Testis (tissue), 2 donors: ENCODE measurements at regions not wholly inside any gene's neighbourhood (a gene's known extent, or its start where the extent isn't known, plus 50 kb on each side); places are given as distances from the start of the nearest gene placed in this dataset.

Source experiments
- POLR2A ChIP-seq: fragments of 450-650 bp; IDR thresholded peaks from one replicate; pipeline ENCODE4 v1.6.1; 2017; ENCODE audit warnings: antibody characterized with exemption, mild to moderate bottlenecking, moderate library complexity
- TF ChIP-seq, protein P1 (sequence below), 3 experiments: fragments of 450-650 bp in 2 of 3; fragments of 200-600 bp in 1 of 3; sonication (generic) in 1 of 3; IDR thresholded peaks; one replicate each; pipeline ENCODE4 v1.5.1; 2016 to 2019; ENCODE audit warnings: antibody characterized with exemption in 3 of 3, mild to moderate bottlenecking in 2 of 3, moderate library complexity in 1 of 3

DNA sequence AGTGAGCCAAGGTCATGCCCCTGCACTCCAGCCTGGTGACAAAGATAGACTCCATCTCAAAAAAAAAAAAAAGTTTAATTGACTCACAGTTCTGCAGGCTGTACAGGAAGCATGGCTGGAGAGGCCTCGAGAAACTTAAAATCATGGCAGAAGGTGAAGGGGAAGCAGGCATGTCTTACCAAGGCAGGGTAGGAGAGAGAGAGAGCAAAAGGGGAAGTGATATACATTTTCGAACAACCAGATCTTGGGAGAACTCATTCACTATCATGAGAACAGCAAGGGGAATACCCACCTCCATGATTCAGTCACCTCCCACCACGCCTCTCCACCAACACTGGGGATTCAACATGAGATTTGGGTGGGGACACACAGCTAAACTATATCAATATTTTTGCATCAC lies 315.2 kb upstream of the HTR2C start:
- TF ChIP-seq, protein P1, sequence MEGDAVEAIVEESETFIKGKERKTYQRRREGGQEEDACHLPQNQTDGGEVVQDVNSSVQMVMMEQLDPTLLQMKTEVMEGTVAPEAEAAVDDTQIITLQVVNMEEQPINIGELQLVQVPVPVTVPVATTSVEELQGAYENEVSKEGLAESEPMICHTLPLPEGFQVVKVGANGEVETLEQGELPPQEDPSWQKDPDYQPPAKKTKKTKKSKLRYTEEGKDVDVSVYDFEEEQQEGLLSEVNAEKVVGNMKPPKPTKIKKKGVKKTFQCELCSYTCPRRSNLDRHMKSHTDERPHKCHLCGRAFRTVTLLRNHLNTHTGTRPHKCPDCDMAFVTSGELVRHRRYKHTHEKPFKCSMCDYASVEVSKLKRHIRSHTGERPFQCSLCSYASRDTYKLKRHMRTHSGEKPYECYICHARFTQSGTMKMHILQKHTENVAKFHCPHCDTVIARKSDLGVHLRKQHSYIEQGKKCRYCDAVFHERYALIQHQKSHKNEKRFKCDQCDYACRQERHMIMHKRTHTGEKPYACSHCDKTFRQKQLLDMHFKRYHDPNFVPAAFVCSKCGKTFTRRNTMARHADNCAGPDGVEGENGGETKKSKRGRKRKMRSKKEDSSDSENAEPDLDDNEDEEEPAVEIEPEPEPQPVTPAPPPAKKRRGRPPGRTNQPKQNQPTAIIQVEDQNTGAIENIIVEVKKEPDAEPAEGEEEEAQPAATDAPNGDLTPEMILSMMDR (IDR thresholded peaks at IDR 0.05), result no peak
- no peak for TF ChIP-seq POLR2A
